HCT116 (cell line): ENCODE measurements at regions not wholly inside any gene's neighbourhood (a gene's known extent, or its start where the extent isn't known, plus 50 kb on each side); places are given as distances from the start of the nearest gene placed in this dataset.

Experiments used
- ATAC-seq: fragments of 200-7000 bp; cut with Tn5 transposase; 2 replicates; pipeline ENCODE4 v1.9.1; 2020; ENCODE audit warnings: mild to moderate bottlenecking, moderate library complexity
- BruUV-seq: library from RNA; stranded (reverse); fragments of 400-500 nt; replicated peaks from 2 replicates; lab custom pipeline; 2021; lab: Mats Ljungman, UMichigan
- CTCF ChIA-PET: fragments of 300-600 bp; sonication (Branson Sonifier 250); formaldehyde crosslinking; loops from one replicate; lab custom pipeline; 2021; ENCODE audit warnings: antibody characterized with exemption; lab: Charles Lee
- POLR2A ChIA-PET: fragments of 300-600, 350-600 bp; sonication (Branson Sonifier 250); formaldehyde crosslinking; loops from one replicate; lab custom pipeline; 2021; ENCODE audit warnings: antibody characterized with exemption; lab: Charles Lee
- RAD21 ChIA-PET, 2 experiments: fragments of 300-600 bp; sonication (Branson Sonifier 250); formaldehyde crosslinking; loops; one replicate each; lab custom pipeline; 2023; ENCODE audit warnings: low total read pairs in 2 of 2; ENCODE audit not compliant: uncharacterized antibody in 2 of 2, unreplicated experiment in 2 of 2, low non-redundant PET in 1 of 2; lab: Charles Lee
- DNase-seq: peaks from one replicate; pipeline ENCODE4 v3.0.0-alpha.2; 2010; ENCODE audit warnings: low read depth, low spot score
- H2AFZ ChIP-seq: fragments of 200-600 bp; shearing (Covaris generic), sonication (generic); 2 replicates; pipeline ENCODE4 v1.6.1; 2017; ENCODE audit warnings: low read depth, mixed run types, mixed read lengths, antibody characterized with exemption, low read length; ENCODE audit not compliant: poor library complexity, severe bottlenecking
- H3K27ac ChIP-seq: 2 replicates; pipeline ENCODE4 v1.5.1; 2012; ENCODE audit warnings: low read depth, low read length
- H3K27me3 ChIP-seq: fragments of 200-600 bp; sonication (generic); 2 replicates; pipeline ENCODE4 v1.6.1; 2016; ENCODE audit warnings: mixed run types, low read length, mixed read lengths; ENCODE audit not compliant: insufficient read depth
- H3K36me3 ChIP-seq, 2 experiments: fragments of 200-500 bp in 1 of 2; fragments of 200-600 bp in 1 of 2; sonication (Bioruptor generic) in 1 of 2; sonication (generic) in 1 of 2; 2 replicates each; pipeline versions ENCODE4 v1.5.1 to v1.6.1; 2014 to 2016; ENCODE audit warnings: low read length in 2 of 2, inconsistent platforms in 1 of 2, mixed read lengths in 1 of 2, mixed run types in 1 of 2; ENCODE audit not compliant: insufficient read depth in 2 of 2, control insufficient read depth in 1 of 2
- H3K4me1 ChIP-seq, 2 experiments: fragments of 200-600 bp in 1 of 2; sonication (generic) in 1 of 2; 2 replicates each; pipeline versions ENCODE4 v1.5.1 to v1.6.1; 2012 to 2017; ENCODE audit warnings: low read length in 2 of 2, inconsistent platforms in 1 of 2, mild to moderate bottlenecking in 1 of 2, mixed read lengths in 1 of 2, mixed run types in 1 of 2, moderate library complexity in 1 of 2; ENCODE audit not compliant: insufficient read depth in 2 of 2, control insufficient read depth in 1 of 2
- H3K4me2 ChIP-seq: fragments of 200-600 bp; sonication (generic); 2 replicates; pipeline ENCODE4 v1.6.1; 2017; ENCODE audit warnings: mixed run types, low read length, mixed read lengths
- H3K4me3 ChIP-seq, 2 experiments: fragments of 200-600 bp in 1 of 2; sonication (generic) in 1 of 2; replicated peaks in 1 of 2; 2 replicates each; pipeline ENCODE4 v1.5.1; 2011 to 2016; ENCODE audit warnings: low read length in 2 of 2, control low read depth in 1 of 2, low read depth in 1 of 2, mild to moderate bottlenecking in 1 of 2, mixed read lengths in 1 of 2, mixed run types in 1 of 2
- H3K79me2 ChIP-seq: fragments of 200-600 bp; sonication (generic); 2 replicates; pipeline ENCODE4 v1.6.1; 2017; ENCODE audit warnings: mild to moderate bottlenecking, mixed run types, low read length, moderate library complexity, mixed read lengths; ENCODE audit not compliant: insufficient read depth
- H3K9ac ChIP-seq: fragments of 200-600 bp; sonication (generic); 2 replicates; pipeline ENCODE4 v1.6.1; 2016; ENCODE audit warnings: low read length, mixed read lengths
- H3K9me2 ChIP-seq: fragments of 200-600 bp; sonication (generic), shearing (Covaris generic); 2 replicates; pipeline ENCODE4 v1.6.1; 2017; ENCODE audit warnings: mixed run types, mild to moderate bottlenecking, moderate library complexity; ENCODE audit not compliant: insufficient read depth
- H3K9me3 ChIP-seq, 2 experiments: fragments of 200-500 bp in 1 of 2; fragments of 200-600 bp in 1 of 2; sonication (Bioruptor generic) in 1 of 2; sonication (generic) in 1 of 2; 2 replicates each; pipeline ENCODE4 v1.6.1; 2014 to 2017; ENCODE audit warnings: low read length in 2 of 2, mixed read lengths in 2 of 2, inconsistent platforms in 1 of 2, low read depth in 1 of 2, mild to moderate bottlenecking in 1 of 2, mixed run types in 1 of 2, moderate library complexity in 1 of 2; ENCODE audit not compliant: control insufficient read depth in 1 of 2, insufficient read depth in 1 of 2
- H4K20me1 ChIP-seq: fragments of 200-600 bp; sonication (generic), shearing (Covaris generic); 2 replicates; pipeline ENCODE4 v1.6.1; 2017; ENCODE audit warnings: mixed run types, mild to moderate bottlenecking, moderate library complexity; ENCODE audit not compliant: insufficient read depth
- CBX3 ChIP-seq: IDR thresholded peaks from 2 replicates; pipeline ENCODE4 v1.6.1; 2012; ENCODE audit warnings: low read depth
- CEBPB ChIP-seq: IDR thresholded peaks from 2 replicates; pipeline ENCODE4 v1.6.1; 2012; ENCODE audit warnings: low read depth
- ELF1 ChIP-seq: IDR thresholded peaks from 2 replicates; pipeline ENCODE4 v1.6.1; 2012; ENCODE audit warnings: low read depth, borderline replicate concordance
- EZH2 ChIP-seq: fragments of 200-600 bp; sonication (generic); IDR thresholded peaks from 2 replicates; pipeline ENCODE4 v1.6.1; 2017; ENCODE audit warnings: antibody characterized with exemption, mixed run types
- EZH2phosphoT487 ChIP-seq: fragments of 200-600 bp; IDR thresholded peaks from 2 replicates; pipeline ENCODE4 v1.6.1; 2018; ENCODE audit warnings: antibody characterized with exemption, borderline replicate concordance
- FOSL1 ChIP-seq: IDR thresholded peaks from 2 replicates; pipeline ENCODE4 v1.6.1; 2012; ENCODE audit warnings: low read depth
- JUND ChIP-seq: IDR thresholded peaks from 2 replicates; pipeline ENCODE4 v1.6.1; 2012
- MAX ChIP-seq: IDR thresholded peaks from 2 replicates; pipeline ENCODE4 v1.6.1; 2012
- POLR2A ChIP-seq: IDR thresholded peaks from 2 replicates; pipeline ENCODE4 v1.7.0; 2011; ENCODE audit warnings: borderline replicate concordance; ENCODE audit not compliant: insufficient read depth, insufficient read length; ENCODE audit errors: extremely low read depth
- POLR2AphosphoS5 ChIP-seq: IDR thresholded peaks from 2 replicates; pipeline ENCODE4 v1.6.1; 2011; ENCODE audit warnings: mild to moderate bottlenecking, low read depth, low read length, moderate library complexity
- RAD21 ChIP-seq: IDR thresholded peaks from 2 replicates; pipeline ENCODE4 v1.6.1; 2012; ENCODE audit warnings: low read depth, mild to moderate bottlenecking
- REST ChIP-seq: IDR thresholded peaks from 2 replicates; pipeline ENCODE4 v1.6.1; 2012; ENCODE audit warnings: low read depth
- SIN3A ChIP-seq: IDR thresholded peaks from 2 replicates; pipeline ENCODE4 v1.6.1; 2012; ENCODE audit warnings: low read depth
- SP1 ChIP-seq: IDR thresholded peaks from 2 replicates; pipeline ENCODE4 v1.6.1; 2012; ENCODE audit warnings: low read depth
- SRF ChIP-seq: IDR thresholded peaks from 2 replicates; pipeline ENCODE4 v1.6.1; 2012; ENCODE audit warnings: low read depth
- TCF7L2 ChIP-seq: IDR thresholded peaks from 2 replicates; pipeline ENCODE4 v1.7.0; 2011; ENCODE audit warnings: borderline replicate concordance, inconsistent platforms; ENCODE audit not compliant: insufficient read depth, insufficient read length; ENCODE audit errors: extremely low read depth
- YY1 ChIP-seq: IDR thresholded peaks from 2 replicates; pipeline ENCODE4 v1.6.1; 2011; ENCODE audit warnings: low read length, low read depth, moderate library complexity, mild to moderate bottlenecking; ENCODE audit not compliant: insufficient replicate concordance; ENCODE audit errors: extremely low read depth
- ZBTB33 ChIP-seq: IDR thresholded peaks from 2 replicates; pipeline ENCODE4 v1.6.1; 2011; ENCODE audit warnings: mild to moderate bottlenecking, low read length, moderate library complexity; ENCODE audit not compliant: insufficient replicate concordance; ENCODE audit errors: extremely low read depth
- ZNF274 ChIP-seq: fragments of 200-500 bp; sonication (Bioruptor generic); IDR thresholded peaks from 2 replicates; pipeline ENCODE4 v1.6.1; 2014; ENCODE audit warnings: mild to moderate bottlenecking, low read depth, low read length, inconsistent platforms
- intact Hi-C: fragments of 100-400 bp; cut with micrococcal nuclease; formaldehyde crosslinking; loops from 2 replicates; pipeline ENCODE4 v1.10.0; 2022

- no TSS peak for BruUV-seq
- Histone ChIP-seq H3K4me2 (no peak overlapping the region), H2AFZ (no peak overlapping the region), H3K9ac (no peak overlapping the region), H3K9me3 (peaks cover 0 to 29% of the 10 kb centered on the region in 2 experiments; a peak in 3 of 4 replicates), H3K36me3 (no peaks in the 10 kb centered on the region), H3K27me3 (no peaks in the 10 kb centered on the region), H3K79me2 (no peaks in the 10 kb centered on the region), H3K9me2 (no peaks in the 10 kb centered on the region), H4K20me1 (no peaks in the 10 kb centered on the region), H3K4me1 (no peaks in the 10 kb centered on the region), H3K27ac (no peak overlapping the region), H3K4me3 (no peak overlapping the region)
- RAD21 ChIA-PET = no interaction called here
- ATAC-seq (no peak), DNase-seq (no peak)
- TF ChIP-seq EZH2phosphoT487 (no peak), CEBPB (no peak), SP1 (no peak), EZH2 (no peak), ELF1 (no peak), ZNF274 (no peak), POLR2AphosphoS5 (no peak), REST (no peak), TCF7L2 (no peak), POLR2A (no peak), SRF (no peak), SIN3A (no peak), CBX3 (no peak), FOSL1 (no peak), JUND (no peak), YY1 (no peak), MAX (no peak), RAD21 (no peak), ZBTB33 (no peak)
- intact Hi-C loops = no loop called here
- CTCF ChIA-PET = no interaction called here
- POLR2A ChIA-PET = no interaction called here
Measured at GRCh38 chr13:59274958-59275727, 888.6 kb downstream of the DIAPH3 start.
